Testis (tissue), 2 donors: ENCODE measurements at regions not wholly inside any gene's neighbourhood (a gene's known extent, or its start where the extent isn't known, plus 50 kb on each side); places are given as distances from the start of the nearest gene placed in this dataset.

Experiments
- POLR2A ChIP-seq: fragments of 450-650 bp; IDR thresholded peaks from one replicate; pipeline ENCODE4 v1.6.1; 2017; ENCODE audit warnings: antibody characterized with exemption, mild to moderate bottlenecking, moderate library complexity
- TF ChIP-seq, protein P1 (sequence below), 3 experiments: fragments of 450-650 bp in 2 of 3; fragments of 200-600 bp in 1 of 3; sonication (generic) in 1 of 3; IDR thresholded peaks; one replicate each; pipeline ENCODE4 v1.5.1; 2016 to 2019; ENCODE audit warnings: antibody characterized with exemption in 3 of 3, mild to moderate bottlenecking in 2 of 3, moderate library complexity in 1 of 3

DNA sequence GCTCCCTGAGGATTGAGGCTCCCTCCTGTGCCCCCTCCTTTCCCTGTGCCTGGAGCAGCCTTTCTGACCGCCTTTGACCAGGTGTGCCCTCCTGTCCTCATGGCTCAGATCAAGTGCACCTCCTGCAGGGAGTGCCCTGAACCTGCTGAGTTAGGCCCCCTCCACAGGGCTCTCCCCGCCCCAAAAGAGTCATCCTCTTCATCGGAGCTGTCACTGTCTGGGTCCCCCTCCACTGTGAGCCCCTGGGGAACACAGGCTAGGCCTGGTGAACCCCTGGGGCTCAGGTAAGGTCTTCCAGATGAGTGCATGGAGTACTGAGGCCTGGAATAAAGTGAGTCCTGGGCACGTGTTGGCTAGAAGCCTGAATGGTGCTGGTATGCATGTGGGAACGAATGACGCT is 173.5 kb downstream of the INHBB start:
- TF ChIP-seq, protein P1, sequence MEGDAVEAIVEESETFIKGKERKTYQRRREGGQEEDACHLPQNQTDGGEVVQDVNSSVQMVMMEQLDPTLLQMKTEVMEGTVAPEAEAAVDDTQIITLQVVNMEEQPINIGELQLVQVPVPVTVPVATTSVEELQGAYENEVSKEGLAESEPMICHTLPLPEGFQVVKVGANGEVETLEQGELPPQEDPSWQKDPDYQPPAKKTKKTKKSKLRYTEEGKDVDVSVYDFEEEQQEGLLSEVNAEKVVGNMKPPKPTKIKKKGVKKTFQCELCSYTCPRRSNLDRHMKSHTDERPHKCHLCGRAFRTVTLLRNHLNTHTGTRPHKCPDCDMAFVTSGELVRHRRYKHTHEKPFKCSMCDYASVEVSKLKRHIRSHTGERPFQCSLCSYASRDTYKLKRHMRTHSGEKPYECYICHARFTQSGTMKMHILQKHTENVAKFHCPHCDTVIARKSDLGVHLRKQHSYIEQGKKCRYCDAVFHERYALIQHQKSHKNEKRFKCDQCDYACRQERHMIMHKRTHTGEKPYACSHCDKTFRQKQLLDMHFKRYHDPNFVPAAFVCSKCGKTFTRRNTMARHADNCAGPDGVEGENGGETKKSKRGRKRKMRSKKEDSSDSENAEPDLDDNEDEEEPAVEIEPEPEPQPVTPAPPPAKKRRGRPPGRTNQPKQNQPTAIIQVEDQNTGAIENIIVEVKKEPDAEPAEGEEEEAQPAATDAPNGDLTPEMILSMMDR (IDR thresholded peaks at IDR 0.05): no peak
- no peak for TF ChIP-seq POLR2A
